GM06990 (cell line): ENCODE measurements at regions not wholly inside any gene's neighbourhood (a gene's known extent, or its start where the extent isn't known, plus 50 kb on each side); places are given as distances from the start of the nearest gene placed in this dataset.

ENCODE experiments used
- DNase-seq: peaks from one replicate; pipeline ENCODE4 v3.0.0-alpha.2; 2011; ENCODE audit not compliant: insufficient read length; ENCODE audit errors: extremely low read depth
- H3K27me3 ChIP-seq: replicated peaks from 2 replicates; pipeline ENCODE4 v1.6.0; 2011; ENCODE audit warnings: low read length; ENCODE audit not compliant: control insufficient read depth, insufficient read depth
- H3K36me3 ChIP-seq: 2 replicates; pipeline ENCODE4 v1.5.1; 2011; ENCODE audit warnings: low read length; ENCODE audit not compliant: control insufficient read depth, insufficient read depth
- H3K4me3 ChIP-seq: replicated peaks from 2 replicates; pipeline ENCODE4 v1.5.1; 2011; ENCODE audit warnings: low read depth, mild to moderate bottlenecking, control low read depth, low read length
- CTCF ChIP-seq: IDR thresholded peaks from 2 replicates; pipeline ENCODE4 v1.5.1; 2011; ENCODE audit warnings: low read length, control low read depth, mild to moderate bottlenecking, inconsistent platforms; ENCODE audit not compliant: insufficient read depth, poor library complexity, severe bottlenecking

GRCh38 chr2:129318581-129319421 is 660.7 kb upstream of the RAB6C start:
- DNase-seq: peak; percentile 35
- no peak overlapping the region for H3K4me3 ChIP-seq

GRCh38 chr2:129319422-129319717 is 660.1 kb upstream of the RAB6C start:
- TF ChIP-seq CTCF: no peak
- no peaks in the 10 kb centered on the region for H3K27me3 ChIP-seq
- no peak for DNase-seq
- no peaks in the 10 kb centered on the region for H3K36me3 ChIP-seq
- H3K4me3 ChIP-seq: no peak overlapping the region

More at GRCh38 chr2:129318581-129319421, 660.7 kb upstream of the RAB6C start:
- Histone ChIP-seq H3K27me3 (no peaks in the 10 kb centered on the region; the same call in 1 of the 2 replicates), H3K36me3 (no peaks in the 10 kb centered on the region)
- TF ChIP-seq CTCF: no peak

DNA sequence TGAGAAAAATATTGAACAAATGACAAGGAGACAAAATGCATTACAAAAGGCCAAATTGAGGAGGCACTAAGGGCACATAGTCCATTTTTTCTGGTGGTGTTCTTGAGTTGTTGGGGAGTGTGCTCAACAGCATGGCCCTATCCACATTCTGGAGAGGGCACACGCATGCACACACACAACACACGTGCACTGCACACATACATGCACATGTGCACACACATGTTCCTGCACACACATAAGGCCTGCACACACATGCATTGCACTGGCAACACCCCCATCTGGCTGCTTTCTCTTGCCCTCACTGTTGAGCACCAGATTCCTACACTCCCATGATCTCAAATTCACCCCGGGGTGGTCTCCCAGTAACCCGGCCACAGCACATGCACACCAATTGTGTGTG is 659.2 kb upstream of the RAB6C start:
- H3K4me3 ChIP-seq: no peak overlapping the region
- no peaks in the 10 kb centered on the region for H3K36me3 ChIP-seq
- TF ChIP-seq CTCF: no peak
- no peak for DNase-seq
- no peaks in the 10 kb centered on the region for H3K27me3 ChIP-seq

GRCh38 chr2:129324349-129324748 is 655.1 kb upstream of the RAB6C start:
- H3K4me3 ChIP-seq: no peak overlapping the region
- no peak for TF ChIP-seq CTCF
- DNase-seq: no peak

DNA sequence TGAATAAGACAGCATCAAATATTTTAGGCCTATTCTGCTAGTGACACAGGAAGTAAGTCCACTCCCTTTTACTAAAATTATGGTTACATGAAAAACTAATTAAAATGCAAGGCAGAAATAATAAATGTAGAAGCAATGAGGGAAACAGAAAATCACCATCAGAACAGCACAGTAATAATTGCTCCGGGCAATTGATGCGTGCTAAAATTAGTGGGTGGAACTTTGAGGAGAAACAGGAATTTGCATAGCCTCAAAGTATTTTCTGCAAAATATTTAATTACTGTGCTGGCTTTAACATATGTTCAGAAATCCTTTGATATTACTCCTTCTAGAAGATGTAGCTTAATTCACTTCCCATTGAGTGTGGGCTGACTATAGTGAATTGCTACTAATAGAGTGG is 654.3 kb upstream of the RAB6C start:
- TF ChIP-seq CTCF: no peak
- H3K4me3 ChIP-seq: no peak overlapping the region
- no peak for DNase-seq

More at GRCh38 chr2:129324349-129324748, 655.1 kb upstream of the RAB6C start:
- Histone ChIP-seq H3K27me3 (no peaks in the 10 kb centered on the region), H3K36me3 (no peaks in the 10 kb centered on the region)

More for the DNA sequence above, 654.3 kb upstream of the RAB6C start:
- Histone ChIP-seq H3K36me3 (no peaks in the 10 kb centered on the region), H3K27me3 (no peaks in the 10 kb centered on the region)
